MM.1S (cell line): ENCODE measurements at regions not wholly inside any gene's neighbourhood (a gene's known extent, or its start where the extent isn't known, plus 50 kb on each side); places are given as distances from the start of the nearest gene placed in this dataset.

ENCODE experiments used
- EZH2 ChIP-seq: fragments of 300-600 bp; sonication (generic); optimal IDR thresholded peaks from 2 replicates; pipeline ENCODE3; 2017; ENCODE audit warnings: low read depth, mild to moderate bottlenecking, antibody characterized with exemption, low read length, mixed read lengths
- TF ChIP-seq, protein P1 (sequence below): fragments of 300-600 bp; sonication (generic); IDR thresholded peaks from 2 replicates; pipeline ENCODE4 v1.5.1; 2016; ENCODE audit warnings: antibody characterized with exemption, low read length, mixed read lengths

DNA sequence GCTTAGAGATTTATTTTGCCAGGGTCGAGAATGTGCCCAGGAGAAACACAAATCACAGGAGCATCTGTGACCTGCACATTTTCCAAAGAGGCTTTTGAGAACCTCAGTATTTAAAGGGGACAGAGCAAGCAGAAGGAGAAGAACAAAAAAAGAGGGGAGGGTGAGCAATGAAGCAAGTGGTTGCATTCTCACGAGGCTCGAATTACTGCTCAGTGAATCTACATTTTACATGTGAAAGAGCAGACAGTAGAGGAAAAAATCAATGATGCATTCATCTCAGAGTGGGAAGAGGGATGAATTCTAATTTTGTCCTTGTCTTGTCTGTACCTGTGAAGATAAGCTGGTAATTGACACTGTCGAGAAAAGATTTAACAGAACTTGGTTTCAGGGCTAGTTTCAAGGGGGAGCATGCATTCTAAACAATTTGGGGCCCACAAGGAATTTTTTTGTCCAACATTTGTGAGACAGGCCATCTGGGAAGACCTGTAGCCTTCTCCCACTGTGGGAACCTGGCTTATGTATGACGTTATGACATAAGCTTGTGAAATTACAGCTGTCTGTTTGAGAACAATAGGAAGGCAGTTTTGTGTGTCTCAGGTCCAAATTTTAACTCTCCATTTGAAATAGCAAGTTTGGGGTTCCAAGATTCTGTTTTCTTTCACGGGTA is 855.1 kb downstream of the SLITRK5 start:
- TF ChIP-seq, protein P1, sequence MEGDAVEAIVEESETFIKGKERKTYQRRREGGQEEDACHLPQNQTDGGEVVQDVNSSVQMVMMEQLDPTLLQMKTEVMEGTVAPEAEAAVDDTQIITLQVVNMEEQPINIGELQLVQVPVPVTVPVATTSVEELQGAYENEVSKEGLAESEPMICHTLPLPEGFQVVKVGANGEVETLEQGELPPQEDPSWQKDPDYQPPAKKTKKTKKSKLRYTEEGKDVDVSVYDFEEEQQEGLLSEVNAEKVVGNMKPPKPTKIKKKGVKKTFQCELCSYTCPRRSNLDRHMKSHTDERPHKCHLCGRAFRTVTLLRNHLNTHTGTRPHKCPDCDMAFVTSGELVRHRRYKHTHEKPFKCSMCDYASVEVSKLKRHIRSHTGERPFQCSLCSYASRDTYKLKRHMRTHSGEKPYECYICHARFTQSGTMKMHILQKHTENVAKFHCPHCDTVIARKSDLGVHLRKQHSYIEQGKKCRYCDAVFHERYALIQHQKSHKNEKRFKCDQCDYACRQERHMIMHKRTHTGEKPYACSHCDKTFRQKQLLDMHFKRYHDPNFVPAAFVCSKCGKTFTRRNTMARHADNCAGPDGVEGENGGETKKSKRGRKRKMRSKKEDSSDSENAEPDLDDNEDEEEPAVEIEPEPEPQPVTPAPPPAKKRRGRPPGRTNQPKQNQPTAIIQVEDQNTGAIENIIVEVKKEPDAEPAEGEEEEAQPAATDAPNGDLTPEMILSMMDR = no peak
- no peak for TF ChIP-seq EZH2
